ENCODE measurements at regions not wholly inside any gene's neighbourhood (a gene's known extent, or its start where the extent isn't known, plus 50 kb on each side); places are given as distances from the start of the nearest gene placed in this dataset.
"Not testable (repeated sequence)": the region's sequence is repeated elsewhere in the genome, so short reads cannot be mapped to it uniquely, and the experiment has no call there.

DNA sequence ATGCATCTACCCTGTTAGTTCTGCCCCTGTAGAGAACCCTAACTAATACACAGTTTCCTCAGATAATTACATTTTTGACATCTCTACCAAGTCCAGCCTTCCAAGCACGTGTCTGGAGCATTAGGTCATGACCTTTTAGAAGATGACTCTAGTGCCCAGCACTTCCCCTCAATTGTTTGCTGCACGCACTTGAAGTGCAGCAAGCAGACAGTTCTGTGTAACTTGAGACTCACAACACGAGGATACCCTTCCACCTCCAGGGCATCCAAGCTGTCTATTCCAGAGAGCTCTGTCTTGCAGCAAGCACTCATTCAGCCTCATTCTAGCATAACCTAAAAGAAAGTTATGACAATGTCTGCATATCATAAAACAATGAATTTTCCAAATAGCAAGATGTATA, 1410.5 kb upstream of the CDH18 start:
- H3K4me3 ChIP-seq (ENCODE audit: low read depth in 1 of 2, low read length in 1 of 2): no peak overlapping the region
- H3K4me1 ChIP-seq (ENCODE audit: control insufficient read depth in 1 of 2, insufficient read depth in 1 of 2, low read depth in 1 of 2, low read length in 1 of 2): no peaks in the 10 kb centered on the region
- no peak overlapping the region for H3K27ac ChIP-seq
- H3K36me3 ChIP-seq: no peaks in the 10 kb centered on the region
- H3K9me3 ChIP-seq: no peaks in the 10 kb centered on the region
- TF ChIP-seq, protein P1, sequence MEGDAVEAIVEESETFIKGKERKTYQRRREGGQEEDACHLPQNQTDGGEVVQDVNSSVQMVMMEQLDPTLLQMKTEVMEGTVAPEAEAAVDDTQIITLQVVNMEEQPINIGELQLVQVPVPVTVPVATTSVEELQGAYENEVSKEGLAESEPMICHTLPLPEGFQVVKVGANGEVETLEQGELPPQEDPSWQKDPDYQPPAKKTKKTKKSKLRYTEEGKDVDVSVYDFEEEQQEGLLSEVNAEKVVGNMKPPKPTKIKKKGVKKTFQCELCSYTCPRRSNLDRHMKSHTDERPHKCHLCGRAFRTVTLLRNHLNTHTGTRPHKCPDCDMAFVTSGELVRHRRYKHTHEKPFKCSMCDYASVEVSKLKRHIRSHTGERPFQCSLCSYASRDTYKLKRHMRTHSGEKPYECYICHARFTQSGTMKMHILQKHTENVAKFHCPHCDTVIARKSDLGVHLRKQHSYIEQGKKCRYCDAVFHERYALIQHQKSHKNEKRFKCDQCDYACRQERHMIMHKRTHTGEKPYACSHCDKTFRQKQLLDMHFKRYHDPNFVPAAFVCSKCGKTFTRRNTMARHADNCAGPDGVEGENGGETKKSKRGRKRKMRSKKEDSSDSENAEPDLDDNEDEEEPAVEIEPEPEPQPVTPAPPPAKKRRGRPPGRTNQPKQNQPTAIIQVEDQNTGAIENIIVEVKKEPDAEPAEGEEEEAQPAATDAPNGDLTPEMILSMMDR (IDR thresholded peaks at IDR 0.05): no peak
- H3K27me3 ChIP-seq: no peaks in the 10 kb centered on the region

DNA sequence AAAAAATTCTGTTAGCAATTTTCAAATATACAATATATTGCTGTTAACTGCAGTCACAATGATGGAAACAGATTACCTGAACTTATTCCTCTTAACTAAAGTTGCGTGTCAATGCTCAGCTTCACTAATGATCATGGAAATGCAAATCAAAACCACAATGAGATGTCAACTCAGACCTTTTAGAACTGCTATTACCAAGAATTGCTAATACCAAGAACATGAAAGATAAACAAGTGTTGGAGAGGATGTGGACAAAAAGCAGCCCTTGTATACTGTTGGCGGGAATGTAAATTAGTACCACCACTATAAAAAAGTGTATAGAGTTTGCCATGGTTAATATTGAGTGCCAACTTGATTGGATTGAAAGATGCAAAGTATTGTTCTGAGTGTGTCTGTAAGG, 1409.7 kb upstream of the CDH18 start:
- H3K36me3 ChIP-seq: no peaks in the 10 kb centered on the region
- H3K27me3 ChIP-seq: no peaks in the 10 kb centered on the region
- TF ChIP-seq, protein P1 (IDR thresholded peaks at IDR 0.05): no peak
- H3K27ac ChIP-seq: no peak overlapping the region
- H3K4me1 ChIP-seq (ENCODE audit: control insufficient read depth in 1 of 2, insufficient read depth in 1 of 2, low read depth in 1 of 2, low read length in 1 of 2): no peaks in the 10 kb centered on the region
- no peaks in the 10 kb centered on the region for H3K9me3 ChIP-seq
- H3K4me3 ChIP-seq (ENCODE audit: low read depth in 1 of 2, low read length in 1 of 2): no peak overlapping the region

DNA sequence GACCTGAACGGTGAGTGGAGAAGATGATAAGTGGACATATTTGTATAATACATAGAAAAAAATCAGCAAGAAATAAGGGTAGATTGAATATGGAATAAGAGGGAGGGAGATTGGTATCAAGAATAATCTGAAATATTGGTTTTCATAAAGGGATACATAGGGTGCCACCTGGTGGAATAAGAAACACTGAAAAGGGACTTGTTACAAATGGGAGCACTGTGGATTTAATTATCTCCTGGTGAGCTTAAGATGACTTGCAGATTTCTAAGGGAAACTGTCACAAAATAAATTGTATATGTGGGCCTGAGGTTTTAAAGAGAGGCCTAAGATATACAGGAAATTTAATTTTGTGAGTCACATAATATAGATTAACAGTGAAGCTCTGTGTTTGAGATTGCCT, 1403.5 kb upstream of the CDH18 start:
- H3K27ac ChIP-seq: no peak overlapping the region
- H3K36me3 ChIP-seq: no peaks in the 10 kb centered on the region
- no peaks in the 10 kb centered on the region for H3K4me1 ChIP-seq (ENCODE audit: control insufficient read depth in 1 of 2, insufficient read depth in 1 of 2, low read depth in 1 of 2, low read length in 1 of 2)
- TF ChIP-seq, protein P1 (IDR thresholded peaks at IDR 0.05): no peak
- H3K4me3 ChIP-seq (ENCODE audit: low read depth in 1 of 2, low read length in 1 of 2): no peak overlapping the region
- no peaks in the 10 kb centered on the region for H3K27me3 ChIP-seq
- H3K9me3 ChIP-seq: no peaks in the 10 kb centered on the region

DNA sequence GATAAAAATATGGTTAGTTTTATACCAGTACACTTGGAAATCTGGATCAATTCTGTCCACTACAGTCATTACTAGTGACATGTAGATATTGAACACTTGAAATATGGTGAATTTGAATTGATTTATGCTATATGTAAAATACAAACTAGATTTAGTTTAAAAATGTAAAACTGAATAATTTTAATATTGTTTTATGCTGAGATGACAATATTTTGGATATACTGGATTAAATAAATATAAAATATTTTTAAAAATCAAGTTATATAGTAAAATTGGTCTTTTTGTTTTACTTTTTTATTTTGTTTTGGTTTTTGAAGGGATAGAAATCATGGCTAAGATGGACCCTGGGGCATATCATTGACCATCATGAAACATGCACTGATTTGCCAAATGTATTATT, 1372.8 kb upstream of the CDH18 start:
- H3K9me3 ChIP-seq: not testable (repeated sequence)

DNA sequence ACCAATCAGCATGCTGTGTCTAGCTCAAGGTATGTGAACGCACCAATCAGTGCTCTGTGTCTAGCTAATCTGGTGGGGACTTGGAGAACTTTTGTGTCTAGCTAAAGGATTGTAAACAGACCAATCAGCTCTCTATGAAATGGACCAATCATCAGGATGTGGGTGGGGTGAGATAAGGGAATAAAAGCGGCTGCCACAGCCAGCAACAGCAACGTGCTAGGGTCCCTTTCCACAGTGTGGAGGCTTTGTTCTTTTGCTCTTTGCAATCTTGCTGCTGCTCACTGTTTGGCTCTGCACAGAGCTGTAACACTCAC, 1353.9 kb upstream of the CDH18 start:
- H3K4me3 ChIP-seq (ENCODE audit: low read depth in 1 of 2, low read length in 1 of 2); H3K4me1 ChIP-seq (ENCODE audit: control insufficient read depth in 1 of 2, insufficient read depth in 1 of 2, low read depth in 1 of 2, low read length in 1 of 2); H3K36me3 ChIP-seq; H3K27ac ChIP-seq; H3K27me3 ChIP-seq; H3K9me3 ChIP-seq: not testable (repeated sequence)

More for the DNA sequence above, 1372.8 kb upstream of the CDH18 start:
- not testable (repeated sequence) for H3K36me3 ChIP-seq; H3K27ac ChIP-seq; H3K27me3 ChIP-seq; H3K4me1 ChIP-seq (ENCODE audit: control insufficient read depth in 1 of 2, insufficient read depth in 1 of 2, low read depth in 1 of 2, low read length in 1 of 2); H3K4me3 ChIP-seq (ENCODE audit: low read depth in 1 of 2, low read length in 1 of 2)

DNA sequence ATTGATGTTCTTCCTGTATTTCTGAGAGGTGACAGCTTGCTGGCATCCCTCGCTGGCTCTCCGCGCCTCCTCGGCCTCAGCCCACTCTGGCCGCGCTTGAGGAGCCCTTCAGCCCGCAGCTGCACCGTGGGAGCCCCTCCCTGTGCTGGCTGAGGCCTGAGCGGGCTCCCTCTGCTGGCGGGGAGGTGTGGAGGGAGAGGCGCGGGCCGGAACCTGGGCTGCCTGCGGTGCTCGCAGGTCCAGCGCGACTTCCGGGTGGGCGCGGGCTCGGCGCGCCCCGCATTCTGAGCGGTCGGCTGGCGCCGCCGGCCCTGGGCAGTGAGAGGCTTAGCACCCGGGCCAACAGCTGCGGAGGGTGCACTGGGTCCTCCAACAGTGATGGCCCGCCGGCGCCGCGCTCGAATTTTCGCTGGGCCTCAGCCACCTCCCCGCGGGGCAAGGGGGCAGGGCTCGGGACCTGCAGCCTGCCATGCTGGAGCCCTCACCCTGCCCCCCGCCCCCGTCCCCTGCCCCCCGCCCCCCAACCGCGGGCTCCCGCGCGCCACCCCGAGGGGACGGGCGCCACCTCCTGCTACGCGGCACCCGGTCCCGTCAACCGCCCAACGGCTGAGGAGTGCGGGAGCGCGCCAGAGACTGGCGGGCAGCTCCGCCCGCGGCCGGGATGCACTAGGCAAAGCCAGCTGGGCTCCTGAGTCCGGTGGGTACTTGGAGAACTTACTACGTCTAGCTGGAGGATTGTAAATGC, 1353.4 kb upstream of the CDH18 start:
- not testable (repeated sequence) for H3K4me3 ChIP-seq (ENCODE audit: low read depth in 1 of 2, low read length in 1 of 2); H3K9me3 ChIP-seq; H3K27me3 ChIP-seq; H3K4me1 ChIP-seq (ENCODE audit: control insufficient read depth in 1 of 2, insufficient read depth in 1 of 2, low read depth in 1 of 2, low read length in 1 of 2); H3K36me3 ChIP-seq; H3K27ac ChIP-seq

DNA sequence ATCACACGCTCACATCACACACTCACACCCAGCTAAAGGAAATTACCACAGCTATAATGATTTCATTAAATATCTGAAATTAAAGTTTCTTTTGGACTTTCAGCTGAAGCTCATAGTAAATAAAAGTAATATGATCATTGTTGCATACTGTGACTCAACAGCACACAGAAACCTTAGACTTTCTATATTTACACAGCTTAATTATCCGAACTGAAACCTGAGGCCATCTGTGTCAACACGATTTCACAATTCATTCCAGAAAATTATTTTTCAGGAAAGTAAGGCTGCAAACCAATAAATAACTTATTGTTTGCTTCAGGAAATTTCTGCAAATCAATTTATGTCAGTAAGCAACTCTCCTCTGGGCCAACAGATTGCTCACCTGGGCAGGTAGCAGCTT, 1352.2 kb upstream of the CDH18 start:
- H3K9me3 ChIP-seq; H3K36me3 ChIP-seq; H3K4me1 ChIP-seq (ENCODE audit: control insufficient read depth in 1 of 2, insufficient read depth in 1 of 2, low read depth in 1 of 2, low read length in 1 of 2); H3K27me3 ChIP-seq; H3K27ac ChIP-seq; H3K4me3 ChIP-seq (ENCODE audit: low read depth in 1 of 2, low read length in 1 of 2): not testable (repeated sequence)

DNA sequence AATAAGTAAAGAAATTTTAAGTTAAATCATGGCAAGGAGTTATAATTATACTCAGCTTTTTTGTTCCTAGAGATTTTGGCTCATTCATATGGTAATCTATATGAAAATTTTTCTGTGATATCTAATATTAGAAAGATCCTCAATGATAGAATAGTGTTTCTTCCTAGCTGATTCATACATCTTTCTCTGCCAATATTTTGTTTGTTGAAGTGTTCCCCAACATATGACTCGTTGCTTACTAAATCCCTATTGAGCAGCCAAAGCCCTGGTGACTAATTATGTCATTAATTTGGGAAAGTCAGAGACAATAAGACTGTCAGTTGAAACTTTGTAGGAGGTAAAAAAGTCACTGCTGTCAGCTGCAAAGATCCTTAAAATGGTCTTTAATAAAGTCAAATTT, 1348.5 kb upstream of the CDH18 start:
- not testable (repeated sequence) for H3K4me1 ChIP-seq (ENCODE audit: control insufficient read depth in 1 of 2, insufficient read depth in 1 of 2, low read depth in 1 of 2, low read length in 1 of 2); H3K36me3 ChIP-seq; H3K4me3 ChIP-seq (ENCODE audit: low read depth in 1 of 2, low read length in 1 of 2)

DNA sequence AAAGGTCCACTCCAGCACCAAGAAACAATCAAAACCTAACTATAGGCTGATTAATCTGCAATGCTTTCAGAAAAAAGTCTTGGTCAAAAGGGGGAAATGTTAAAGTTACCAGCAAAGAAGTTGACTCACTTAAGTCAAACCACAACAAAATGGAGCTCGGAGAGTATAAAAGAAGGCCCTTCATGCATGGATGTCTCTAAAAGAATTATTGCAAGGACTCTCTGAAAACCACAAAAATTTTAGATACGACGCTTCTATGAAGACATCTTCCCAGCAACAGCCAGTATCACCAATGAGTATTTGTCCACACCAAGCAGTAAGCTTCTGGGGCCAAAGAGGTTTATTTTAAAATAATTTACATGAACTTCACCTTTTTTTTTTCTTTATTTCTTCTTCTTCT, 1327.4 kb upstream of the CDH18 start:
- H3K4me1 ChIP-seq (ENCODE audit: control insufficient read depth in 1 of 2, insufficient read depth in 1 of 2, low read depth in 1 of 2, low read length in 1 of 2); H3K9me3 ChIP-seq; H3K36me3 ChIP-seq; H3K4me3 ChIP-seq (ENCODE audit: low read depth in 1 of 2, low read length in 1 of 2); H3K27ac ChIP-seq; H3K27me3 ChIP-seq: not testable (repeated sequence)

More for the DNA sequence above, 1348.5 kb upstream of the CDH18 start:
- H3K27ac ChIP-seq, H3K27me3 ChIP-seq, H3K9me3 ChIP-seq: not testable (repeated sequence)

DNA sequence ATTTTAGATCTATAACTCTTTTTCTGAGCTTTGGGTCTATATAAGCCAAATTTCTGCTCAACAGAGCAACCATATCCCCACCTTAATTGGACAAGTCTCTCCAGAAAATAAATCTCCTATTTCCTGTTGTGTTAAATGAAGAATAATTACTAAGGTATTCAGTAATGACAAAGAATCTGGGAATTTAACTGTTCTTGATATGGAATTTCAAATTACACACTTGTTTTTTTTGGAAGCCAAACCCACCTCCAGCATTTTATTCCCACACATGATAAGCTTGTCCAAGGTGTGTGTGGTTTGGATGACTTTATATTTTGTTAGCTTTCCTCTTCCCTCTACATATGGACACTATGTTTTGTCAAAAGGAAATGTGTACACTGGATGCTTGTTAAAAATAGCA, 1313.2 kb upstream of the CDH18 start:
- H3K4me1 ChIP-seq (ENCODE audit: control insufficient read depth in 1 of 2, insufficient read depth in 1 of 2, low read depth in 1 of 2, low read length in 1 of 2); H3K36me3 ChIP-seq: not testable (repeated sequence)

DNA sequence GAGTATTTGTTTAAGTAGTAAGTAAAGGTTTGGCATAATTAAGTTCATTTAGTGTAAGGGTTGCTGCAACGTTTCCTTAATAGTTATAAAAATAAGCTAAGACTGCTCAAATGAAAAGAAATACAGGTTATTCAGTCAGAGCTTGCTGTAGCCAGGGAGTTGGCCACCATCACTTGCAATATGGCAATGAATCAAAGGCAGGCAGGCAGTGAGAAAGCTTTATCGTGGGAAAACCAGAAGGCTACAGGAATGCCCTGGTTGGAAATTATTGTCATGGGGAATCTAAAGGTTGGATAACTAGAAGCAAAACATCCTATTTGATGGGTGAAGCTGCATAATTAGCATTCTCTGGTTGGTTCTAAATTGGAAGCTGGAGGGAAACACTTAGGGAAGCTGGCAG, 1286.4 kb upstream of the CDH18 start:
- not testable (repeated sequence) for H3K4me3 ChIP-seq (ENCODE audit: low read depth in 1 of 2, low read length in 1 of 2); H3K27ac ChIP-seq; H3K9me3 ChIP-seq; H3K36me3 ChIP-seq; H3K4me1 ChIP-seq (ENCODE audit: control insufficient read depth in 1 of 2, insufficient read depth in 1 of 2, low read depth in 1 of 2, low read length in 1 of 2); H3K27me3 ChIP-seq

More for the DNA sequence above, 1313.2 kb upstream of the CDH18 start:
- H3K4me3 ChIP-seq (ENCODE audit: low read depth in 1 of 2, low read length in 1 of 2); H3K9me3 ChIP-seq; H3K27me3 ChIP-seq; H3K27ac ChIP-seq: not testable (repeated sequence)
